GM18909 (cell line): ENCODE measurements at regions not wholly inside any gene's neighbourhood (a gene's known extent, or its start where the extent isn't known, plus 50 kb on each side); places are given as distances from the start of the nearest gene placed in this dataset.

Source experiments
- ATAC-seq: cut with Tn5 transposase; IDR thresholded peaks from one replicate; pipeline ENCODE4 v1.9.1; 2021; ENCODE audit warnings: mild to moderate bottlenecking; ENCODE audit not compliant: unreplicated experiment, poor library complexity

DNA sequence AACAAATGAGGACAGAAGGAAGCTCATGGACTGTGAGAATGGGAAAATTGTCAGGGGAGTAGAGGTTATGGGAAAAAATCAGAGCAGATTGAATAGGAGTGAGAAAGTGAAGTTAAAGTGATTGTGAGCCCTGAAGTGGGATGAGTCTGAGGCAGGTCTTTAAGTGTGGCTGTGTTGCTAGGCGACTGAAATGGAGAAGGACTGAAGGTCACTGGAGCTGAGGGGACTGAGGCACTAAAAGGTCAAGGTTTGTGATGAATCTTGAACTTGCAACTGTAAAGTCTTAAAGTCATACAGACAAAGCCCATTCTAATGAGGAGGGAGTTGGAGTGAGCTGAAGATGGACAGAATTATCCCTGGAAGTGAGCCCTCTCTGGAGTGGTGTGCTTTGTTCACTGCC lies 518.9 kb downstream of the TUSC7 start:
- ATAC-seq, result no peak

DNA sequence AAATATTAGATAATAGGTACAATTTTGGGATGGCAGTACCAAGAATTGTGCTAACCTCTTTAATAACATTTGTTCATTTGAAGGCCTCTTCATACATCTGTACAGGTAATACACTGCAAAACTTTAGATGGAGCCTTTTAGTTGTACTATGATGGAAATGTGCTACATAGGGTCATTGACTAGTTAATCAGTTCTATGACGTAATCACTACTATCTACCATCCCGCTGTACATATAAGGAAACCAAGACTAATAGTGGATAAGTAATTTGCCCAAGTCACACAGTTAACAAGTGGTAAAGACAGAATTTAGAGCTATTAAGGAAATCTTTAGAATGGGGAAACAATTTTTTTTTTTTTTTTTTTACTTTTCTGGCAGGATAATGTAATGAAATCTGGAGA lies 521.3 kb downstream of the TUSC7 start:
- no peak for ATAC-seq

DNA sequence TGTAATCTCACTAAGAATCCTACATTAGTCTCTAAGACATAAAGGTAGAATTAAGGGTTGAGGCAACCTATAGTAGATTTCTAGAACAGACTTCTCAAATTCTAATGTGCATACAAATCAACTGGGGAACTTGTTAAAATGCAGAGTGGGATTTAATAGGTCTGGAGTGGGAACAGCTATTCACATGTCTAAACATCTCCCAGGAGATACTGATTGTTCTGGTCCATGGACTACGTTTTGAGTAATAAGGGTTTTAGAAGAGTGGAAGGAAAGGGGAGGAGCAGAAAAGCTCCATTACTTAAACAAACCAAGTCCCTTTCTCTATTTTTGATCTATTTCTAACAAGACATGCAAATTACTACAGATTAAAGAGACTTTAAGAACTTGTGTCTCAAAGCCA lies 524.8 kb downstream of the TUSC7 start:
- no peak for ATAC-seq

GRCh38 chr3:117235304-117235703 lies 525.7 kb downstream of the TUSC7 start:
- no peak for ATAC-seq

GRCh38 chr3:117238806-117239205 lies 529.2 kb downstream of the TUSC7 start:
- ATAC-seq, result no peak

GRCh38 chr3:117243657-117244056 lies 534.1 kb downstream of the TUSC7 start:
- no peak for ATAC-seq

GRCh38 chr3:117246771-117247555 lies 537.4 kb downstream of the TUSC7 start:
- ATAC-seq, result no peak

DNA sequence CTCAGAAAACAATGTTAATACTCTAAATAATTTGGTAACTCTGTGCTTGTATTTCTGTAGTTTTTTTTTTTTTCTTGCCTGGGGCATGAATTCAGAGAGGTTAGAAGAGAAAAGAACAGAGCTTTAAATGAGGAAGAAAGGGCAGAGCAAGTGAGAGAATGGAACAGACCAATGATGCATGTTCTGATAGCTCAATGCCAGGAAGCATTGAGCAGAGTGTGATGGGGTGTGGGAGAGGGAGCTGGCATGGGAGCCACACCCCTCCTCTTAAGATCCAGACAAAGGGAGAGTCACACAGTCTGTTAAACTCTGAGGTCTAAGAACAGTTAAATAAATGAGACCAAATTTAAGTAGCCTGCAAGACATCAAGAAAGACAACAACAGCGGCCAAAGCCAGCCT lies 538.6 kb downstream of the TUSC7 start:
- ATAC-seq, result no peak

DNA sequence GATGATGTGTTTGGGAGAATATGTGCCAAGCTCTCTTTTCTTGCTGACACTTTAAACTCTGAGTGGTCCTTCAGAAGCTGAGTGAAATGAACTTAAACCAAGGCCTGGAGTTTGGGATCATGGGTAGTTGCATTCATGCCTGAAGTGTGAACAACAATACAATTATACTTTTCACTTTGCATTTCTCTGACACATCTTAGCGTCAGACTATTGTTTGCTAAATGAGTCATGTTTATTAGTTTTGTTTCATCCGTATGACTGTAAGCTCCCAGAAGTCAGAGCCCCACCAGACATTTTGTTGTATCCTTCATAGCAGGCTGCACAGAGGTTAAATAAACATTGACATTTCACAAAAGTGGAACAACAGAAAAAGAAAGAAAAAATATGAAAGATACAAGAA lies 542.6 kb downstream of the TUSC7 start:
- no peak for ATAC-seq

DNA sequence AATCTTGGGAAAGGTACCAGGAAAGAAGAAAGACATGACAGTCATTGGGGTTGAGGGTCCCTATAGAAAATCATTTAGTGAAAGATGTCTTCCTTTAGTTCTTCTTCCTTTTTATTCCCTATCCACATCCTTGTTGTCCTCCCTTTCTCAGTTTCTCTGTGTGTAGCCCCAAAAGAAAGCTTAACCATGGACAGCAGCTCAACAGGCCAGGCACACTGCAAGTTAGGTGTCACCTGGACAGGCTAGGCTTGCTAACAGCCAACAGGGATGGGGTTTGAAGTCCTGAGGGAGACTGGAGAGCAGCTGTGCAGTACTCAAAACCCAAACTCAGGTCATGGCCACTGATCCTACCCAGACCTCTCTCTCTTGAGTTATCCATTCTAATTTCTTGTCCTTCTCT lies 543.1 kb downstream of the TUSC7 start:
- ATAC-seq, result no peak

- no peak for ATAC-seq
Observed at GRCh38 chr3:117253636-117254035, 544.1 kb downstream of the TUSC7 start.

- ATAC-seq, result no peak
Observed at GRCh38 chr3:117254985-117255384, 545.4 kb downstream of the TUSC7 start.

- no peak for ATAC-seq
Observed at GRCh38 chr3:117255736-117256135, 546.2 kb downstream of the TUSC7 start.

DNA sequence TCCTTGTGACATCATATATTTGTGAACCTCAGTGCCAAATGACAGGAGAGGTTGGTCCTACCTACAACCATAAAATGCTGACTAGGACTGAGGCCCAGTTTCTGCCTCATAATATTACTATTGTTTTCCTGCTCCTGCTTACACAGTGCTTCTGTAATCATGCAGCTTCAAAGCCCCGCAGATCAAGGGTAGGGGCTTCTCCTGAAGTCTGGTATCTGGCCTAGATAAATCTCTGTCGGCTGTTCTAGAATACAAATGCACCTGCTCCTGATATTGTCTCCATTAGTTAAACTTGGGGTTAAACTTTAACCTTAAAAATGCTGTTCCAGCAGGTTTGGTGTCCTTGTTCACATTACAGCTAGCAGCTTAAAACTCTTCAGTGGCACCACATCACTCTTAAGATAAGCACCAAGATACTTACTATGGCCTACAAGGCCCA lies 552.4 kb downstream of the TUSC7 start:
- ATAC-seq, result no peak

DNA sequence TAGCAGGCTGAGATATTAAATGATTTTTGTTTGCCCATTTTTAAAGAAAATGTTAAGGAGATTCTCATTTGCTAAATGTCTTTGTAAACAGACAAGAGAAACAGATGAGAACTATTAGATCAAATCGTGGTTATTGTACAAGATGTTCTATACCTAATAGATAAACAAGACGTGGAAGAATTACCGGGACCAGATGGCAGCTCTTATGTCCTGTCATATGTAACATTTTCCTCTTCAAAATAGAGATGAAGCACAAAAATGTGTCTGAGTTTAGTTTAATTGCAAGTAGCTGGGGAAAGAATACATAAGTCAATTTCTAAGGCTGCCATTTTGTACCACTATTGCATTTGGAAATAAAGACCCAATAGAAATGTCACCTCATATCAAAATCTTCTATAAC lies 553.7 kb downstream of the TUSC7 start:
- no peak for ATAC-seq

DNA sequence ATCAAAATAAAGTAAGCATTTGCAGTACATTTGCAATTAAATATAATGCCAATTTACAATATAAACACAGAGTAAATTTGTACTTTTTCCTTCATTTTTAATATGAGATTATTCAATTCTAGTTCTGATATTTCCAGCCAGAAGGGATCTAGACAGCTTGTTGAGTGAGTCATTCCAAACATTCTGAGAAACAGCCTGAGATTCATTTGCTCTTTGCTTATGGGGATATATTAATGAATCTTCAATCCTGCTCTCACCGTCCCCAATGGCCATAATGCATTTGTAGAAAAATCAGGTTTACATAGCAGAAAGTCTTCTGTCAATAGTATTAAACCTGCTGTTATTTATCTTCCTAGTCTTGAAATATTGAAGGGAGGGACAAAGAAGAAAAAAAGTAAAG lies 554.2 kb downstream of the TUSC7 start:
- no peak for ATAC-seq

- ATAC-seq, result no peak
Observed at GRCh38 chr3:117264204-117264994, 554.8 kb downstream of the TUSC7 start.

- ATAC-seq, result no peak
Observed at GRCh38 chr3:117266806-117267205, 557.2 kb downstream of the TUSC7 start.

DNA sequence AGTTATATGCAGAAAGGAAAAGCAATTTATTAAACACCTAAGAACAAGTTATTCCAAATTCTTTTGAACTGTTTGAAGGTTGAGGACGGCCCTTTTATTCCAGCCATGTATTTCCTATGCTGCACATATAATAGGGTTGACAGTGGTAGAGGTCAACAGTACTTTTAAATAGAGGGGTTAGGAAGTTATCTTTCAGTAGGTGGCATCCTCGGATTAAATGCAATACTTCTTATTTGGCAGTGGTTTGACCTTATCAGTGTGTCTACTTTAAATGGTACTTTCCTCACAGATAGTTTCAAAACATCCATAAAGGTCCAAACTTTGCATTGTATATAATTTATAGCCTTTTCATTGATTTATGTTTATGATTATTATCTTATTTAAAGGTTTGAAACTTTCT lies 558.7 kb downstream of the TUSC7 start:
- ATAC-seq, result no peak

GRCh38 chr3:117272274-117272673 lies 562.7 kb downstream of the TUSC7 start:
- ATAC-seq, result no peak

DNA sequence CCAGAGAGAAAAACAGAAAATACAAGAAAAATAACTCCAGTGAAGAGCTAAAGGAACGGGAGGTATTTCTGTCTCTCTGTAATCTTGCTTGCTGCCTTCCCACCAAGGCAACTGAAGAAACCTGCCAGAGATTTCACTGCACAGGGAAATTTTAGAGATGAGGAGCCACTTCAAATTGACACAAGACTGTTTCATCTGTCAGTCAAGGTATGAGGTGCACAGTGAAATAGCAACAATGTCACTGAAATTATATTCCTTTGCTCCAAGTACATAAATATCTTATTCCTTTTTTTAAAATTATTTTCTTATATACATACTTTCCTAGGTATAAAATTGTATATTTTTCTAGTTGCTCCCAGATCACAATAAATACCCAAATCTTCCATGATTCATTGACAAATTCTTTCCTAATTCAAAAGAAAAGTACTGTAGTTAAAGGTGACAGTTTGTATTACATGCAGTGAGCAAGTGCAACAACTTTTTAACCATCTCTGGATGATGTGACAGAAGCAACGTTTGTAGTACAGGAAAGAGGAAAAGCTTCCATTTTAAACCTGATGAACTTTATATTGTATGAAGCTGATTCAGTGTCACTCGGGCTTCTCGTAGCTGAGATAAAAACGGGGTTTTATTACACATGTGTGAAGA lies 563.4 kb downstream of the TUSC7 start:
- ATAC-seq, result no peak
